Brain microvascular endothelial cell (primary cell): ENCODE measurements at regions not wholly inside any gene's neighbourhood (a gene's known extent, or its start where the extent isn't known, plus 50 kb on each side); places are given as distances from the start of the nearest gene placed in this dataset.

Source experiments
- DNase-seq: peaks from one replicate; pipeline ENCODE4 v3.0.0-alpha.2; 2020
- H3K27ac ChIP-seq: fragments of 250-450 bp; sonication (Bioruptor Pico); 2 replicates; pipeline ENCODE4 v1.5.1; 2020; ENCODE audit warnings: mild to moderate bottlenecking, moderate library complexity
- H3K27me3 ChIP-seq: fragments of 250-450 bp; sonication (Bioruptor Pico); replicated peaks from 2 replicates; pipeline ENCODE4 v1.5.1; 2020; ENCODE audit warnings: mild to moderate bottlenecking
- H3K36me3 ChIP-seq: fragments of 250-450 bp; sonication (Bioruptor Pico); replicated peaks from 2 replicates; pipeline ENCODE4 v1.5.1; 2020; ENCODE audit warnings: mild to moderate bottlenecking
- H3K4me3 ChIP-seq: 2 replicates; pipeline ENCODE4 v1.5.1; 2011; ENCODE audit warnings: low read depth, mild to moderate bottlenecking, control low read depth, low read length, moderate library complexity
- in situ Hi-C: cut with HindIII; loops from 2 replicates; pipeline ENCODE4 v1.10.0; 2017; ENCODE audit warnings: low sequenced_read_pairs, low pct_ligation_motif_present
- TF ChIP-seq, protein P1 (sequence below): IDR thresholded peaks from 2 replicates; pipeline ENCODE4 v1.5.1; 2011; ENCODE audit warnings: low read depth, mild to moderate bottlenecking, moderate library complexity, low read length, control low read depth, inconsistent platforms; ENCODE audit errors: missing control alignments

GRCh38 chr18:39741755-39742466, 2176.3 kb upstream of the CELF4 start:
- no peaks in the 10 kb centered on the region for H3K27me3 ChIP-seq
- TF ChIP-seq, protein P1, sequence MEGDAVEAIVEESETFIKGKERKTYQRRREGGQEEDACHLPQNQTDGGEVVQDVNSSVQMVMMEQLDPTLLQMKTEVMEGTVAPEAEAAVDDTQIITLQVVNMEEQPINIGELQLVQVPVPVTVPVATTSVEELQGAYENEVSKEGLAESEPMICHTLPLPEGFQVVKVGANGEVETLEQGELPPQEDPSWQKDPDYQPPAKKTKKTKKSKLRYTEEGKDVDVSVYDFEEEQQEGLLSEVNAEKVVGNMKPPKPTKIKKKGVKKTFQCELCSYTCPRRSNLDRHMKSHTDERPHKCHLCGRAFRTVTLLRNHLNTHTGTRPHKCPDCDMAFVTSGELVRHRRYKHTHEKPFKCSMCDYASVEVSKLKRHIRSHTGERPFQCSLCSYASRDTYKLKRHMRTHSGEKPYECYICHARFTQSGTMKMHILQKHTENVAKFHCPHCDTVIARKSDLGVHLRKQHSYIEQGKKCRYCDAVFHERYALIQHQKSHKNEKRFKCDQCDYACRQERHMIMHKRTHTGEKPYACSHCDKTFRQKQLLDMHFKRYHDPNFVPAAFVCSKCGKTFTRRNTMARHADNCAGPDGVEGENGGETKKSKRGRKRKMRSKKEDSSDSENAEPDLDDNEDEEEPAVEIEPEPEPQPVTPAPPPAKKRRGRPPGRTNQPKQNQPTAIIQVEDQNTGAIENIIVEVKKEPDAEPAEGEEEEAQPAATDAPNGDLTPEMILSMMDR, result no peak
- DNase-seq, result no peak
- no peaks in the 10 kb centered on the region for H3K36me3 ChIP-seq
- in situ Hi-C loops, result no loop called here
- H3K4me3 ChIP-seq, result no peak overlapping the region
- no peak overlapping the region for H3K27ac ChIP-seq

GRCh38 chr18:39737869-39738268, 2172.3 kb upstream of the CELF4 start:
- no peak overlapping the region for H3K4me3 ChIP-seq
- H3K36me3 ChIP-seq, result no peaks in the 10 kb centered on the region
- no peak for DNase-seq
- TF ChIP-seq, protein P1, result no peak
- no peaks in the 10 kb centered on the region for H3K27me3 ChIP-seq
- no peak overlapping the region for H3K27ac ChIP-seq
- in situ Hi-C loops, result no loop called here

- no peak for DNase-seq
- in situ Hi-C loops, result no loop called here
- TF ChIP-seq, protein P1, result peak; percentile 30
- Histone ChIP-seq H3K36me3 (no peaks in the 10 kb centered on the region), H3K27ac (no peak overlapping the region), H3K27me3 (no peaks in the 10 kb centered on the region), H3K4me3 (no peak overlapping the region)
These were observed 2167.3 kb upstream of the CELF4 start for GRCh38 chr18:39732918-39733317.

GRCh38 chr18:39730606-39731005, 2165.0 kb upstream of the CELF4 start:
- TF ChIP-seq, protein P1, result no peak
- Histone ChIP-seq H3K36me3 (no peaks in the 10 kb centered on the region), H3K27me3 (no peaks in the 10 kb centered on the region), H3K4me3 (no peak overlapping the region), H3K27ac (no peak overlapping the region)
- no peak for DNase-seq
- in situ Hi-C loops, result no loop called here

- Histone ChIP-seq H3K4me3 (no peak overlapping the region), H3K36me3 (no peaks in the 10 kb centered on the region), H3K27me3 (no peaks in the 10 kb centered on the region), H3K27ac (no peak overlapping the region)
- in situ Hi-C loops, result no loop called here
- DNase-seq, result no peak
- TF ChIP-seq, protein P1, result no peak
These were observed 2159.1 kb upstream of the CELF4 start for GRCh38 chr18:39724652-39725051.

GRCh38 chr18:39721712-39722111, 2156.1 kb upstream of the CELF4 start:
- no peak for DNase-seq
- no peaks in the 10 kb centered on the region for H3K27me3 ChIP-seq
- no peak overlapping the region for H3K27ac ChIP-seq
- H3K4me3 ChIP-seq, result no peak overlapping the region
- TF ChIP-seq, protein P1, result no peak
- no peaks in the 10 kb centered on the region for H3K36me3 ChIP-seq
- in situ Hi-C loops, result no loop called here
